HG02852 (cell line): ENCODE measurements at regions not wholly inside any gene's neighbourhood (a gene's known extent, or its start where the extent isn't known, plus 50 kb on each side); places are given as distances from the start of the nearest gene placed in this dataset.

Experiments
- ATAC-seq: cut with Tn5 transposase; IDR thresholded peaks from one replicate; pipeline ENCODE4 v1.9.1; 2021; ENCODE audit warnings: mild to moderate bottlenecking, moderate library complexity; ENCODE audit not compliant: unreplicated experiment

GRCh38 chr6:168737014-168737413 lies 296.0 kb downstream of the SMOC2 start:
- ATAC-seq: no peak

- ATAC-seq: no peak
These were observed 295.1 kb downstream of the SMOC2 start for GRCh38 chr6:168736039-168736438.

GRCh38 chr6:168735268-168735949 lies 294.4 kb downstream of the SMOC2 start:
- no peak for ATAC-seq

GRCh38 chr6:168734523-168734922 lies 293.5 kb downstream of the SMOC2 start:
- ATAC-seq: no peak

GRCh38 chr6:168732676-168733075 lies 291.7 kb downstream of the SMOC2 start:
- no peak for ATAC-seq

GRCh38 chr6:168730931-168731716 lies 290.1 kb downstream of the SMOC2 start:
- ATAC-seq: no peak

GRCh38 chr6:168728056-168728455 lies 287.1 kb downstream of the SMOC2 start:
- no peak for ATAC-seq

GRCh38 chr6:168726312-168726856 lies 285.4 kb downstream of the SMOC2 start:
- no peak for ATAC-seq

- no peak for ATAC-seq
These were observed 284.8 kb downstream of the SMOC2 start for GRCh38 chr6:168725802-168726201.

GRCh38 chr6:168724669-168725570 lies 283.9 kb downstream of the SMOC2 start:
- no peak for ATAC-seq

- ATAC-seq: no peak
These were observed 283.0 kb downstream of the SMOC2 start for GRCh38 chr6:168724033-168724432.

- ATAC-seq: no peak
These were observed 281.4 kb downstream of the SMOC2 start for GRCh38 chr6:168722397-168722796.

GRCh38 chr6:168721571-168721970 lies 280.6 kb downstream of the SMOC2 start:
- no peak for ATAC-seq

- ATAC-seq: no peak
These were observed 278.9 kb downstream of the SMOC2 start for GRCh38 chr6:168719901-168720300.

- ATAC-seq: no peak
These were observed 278.0 kb downstream of the SMOC2 start for GRCh38 chr6:168718821-168719475.
